HG03159 (cell line): ENCODE measurements at regions not wholly inside any gene's neighbourhood (a gene's known extent, or its start where the extent isn't known, plus 50 kb on each side); places are given as distances from the start of the nearest gene placed in this dataset.
"Not testable (repeated sequence)": the region's sequence is repeated elsewhere in the genome, so short reads cannot be mapped to it uniquely, and the experiment has no call there.

Source experiments
- ATAC-seq: cut with Tn5 transposase; IDR thresholded peaks from one replicate; pipeline ENCODE4 v1.9.1; 2021; ENCODE audit warnings: mild to moderate bottlenecking, moderate library complexity; ENCODE audit not compliant: unreplicated experiment

DNA sequence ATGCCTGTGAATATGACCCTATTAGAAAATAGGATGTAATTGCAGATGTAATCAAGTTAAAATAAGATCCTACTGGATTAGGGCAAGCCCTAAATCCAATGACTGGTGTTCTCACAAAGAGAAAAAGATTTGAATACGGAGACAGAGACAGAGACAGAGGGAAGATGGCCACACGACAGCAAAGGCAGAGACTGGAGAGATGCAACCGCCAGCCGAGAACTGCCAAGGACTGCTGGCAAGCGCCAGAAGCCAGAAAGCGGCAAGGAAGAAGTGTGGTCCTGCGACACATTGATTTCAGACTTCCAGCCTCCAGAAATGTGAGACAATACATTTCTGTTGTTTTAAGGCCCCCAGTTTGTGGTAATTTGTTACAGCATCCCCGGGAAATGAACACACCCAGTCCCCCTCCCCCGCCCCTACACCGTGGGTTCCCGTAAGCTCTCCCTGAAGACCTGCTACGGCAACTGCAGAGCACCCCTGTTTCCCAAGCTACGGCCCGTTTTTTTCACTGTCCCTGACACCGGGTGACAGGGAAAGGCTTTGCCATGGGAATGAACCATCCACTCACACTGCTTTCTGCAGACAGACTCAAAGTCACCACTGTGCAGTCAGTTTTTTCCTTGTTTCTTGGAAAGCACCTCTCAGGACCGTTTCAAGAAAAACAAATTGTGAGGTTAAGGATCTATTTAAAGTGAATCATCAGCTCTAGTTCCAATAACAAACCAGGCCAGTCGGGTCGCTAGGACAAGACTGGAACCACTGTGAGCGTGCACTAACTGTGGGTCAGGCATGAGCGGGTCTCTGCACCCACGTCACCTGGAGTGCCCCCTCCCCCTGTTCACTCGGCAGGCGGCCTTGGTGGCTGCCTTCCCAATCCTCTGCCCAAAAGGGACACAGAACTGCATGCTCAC, 199.2 kb upstream of the IRF2BP2 start:
- ATAC-seq, result not testable (repeated sequence)

DNA sequence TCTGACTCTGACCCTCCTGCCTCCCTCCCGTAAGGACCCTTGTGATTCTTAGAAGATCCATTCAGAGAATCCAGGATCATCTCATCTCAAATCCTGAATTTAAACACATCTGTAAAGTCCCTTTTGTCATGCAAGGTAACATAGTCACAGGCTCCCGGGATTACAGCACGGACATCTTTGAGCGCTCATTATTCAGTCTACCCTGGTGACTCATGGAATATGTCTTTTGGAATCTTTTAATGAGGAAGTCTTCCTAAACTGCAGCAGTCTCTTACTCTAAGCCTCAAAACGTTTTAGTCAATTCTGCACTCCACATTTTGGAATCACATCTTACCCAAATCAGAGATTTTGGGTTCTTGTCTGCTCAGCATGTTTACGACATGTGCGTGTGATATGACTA, 198.5 kb upstream of the IRF2BP2 start:
- not testable (repeated sequence) for ATAC-seq

DNA sequence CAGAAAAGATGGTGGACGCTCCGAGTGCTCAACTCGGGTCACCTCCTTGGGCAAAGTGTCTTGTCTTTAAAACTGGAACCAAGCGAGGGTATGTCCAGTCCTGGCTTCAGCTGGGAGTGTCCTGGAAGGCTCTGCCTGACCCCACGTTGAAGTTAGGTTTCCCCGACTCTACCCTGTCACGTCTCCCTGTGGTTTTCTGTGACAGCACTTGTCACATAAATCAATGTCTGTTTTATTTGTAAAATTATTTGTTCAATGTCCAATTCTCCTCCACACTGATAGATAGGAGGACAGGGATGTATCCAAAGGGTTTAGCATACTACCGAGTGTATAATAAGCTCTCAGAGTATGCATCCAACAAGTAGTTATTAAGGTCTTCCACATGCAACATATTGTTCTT, 197.7 kb upstream of the IRF2BP2 start:
- ATAC-seq, result not testable (repeated sequence)

DNA sequence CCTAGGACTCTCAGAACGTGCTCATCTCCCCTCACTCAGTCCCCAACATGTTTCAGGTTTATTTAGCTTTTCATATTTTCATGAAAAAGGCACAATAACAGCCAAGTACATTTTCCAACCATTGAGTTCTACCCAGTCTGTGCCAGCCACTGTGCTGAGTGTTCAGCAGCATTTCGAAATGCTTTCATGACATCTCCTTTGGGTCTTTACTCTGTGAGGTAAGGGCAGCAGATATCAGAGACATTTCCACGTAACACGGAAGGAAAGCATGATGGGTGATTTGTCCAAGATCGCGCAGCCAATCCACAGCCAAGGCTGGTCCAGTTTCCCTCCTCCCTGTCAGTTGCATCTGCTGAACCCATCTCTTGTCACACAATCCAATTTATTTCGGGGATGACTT, 192.6 kb upstream of the IRF2BP2 start:
- not testable (repeated sequence) for ATAC-seq

DNA sequence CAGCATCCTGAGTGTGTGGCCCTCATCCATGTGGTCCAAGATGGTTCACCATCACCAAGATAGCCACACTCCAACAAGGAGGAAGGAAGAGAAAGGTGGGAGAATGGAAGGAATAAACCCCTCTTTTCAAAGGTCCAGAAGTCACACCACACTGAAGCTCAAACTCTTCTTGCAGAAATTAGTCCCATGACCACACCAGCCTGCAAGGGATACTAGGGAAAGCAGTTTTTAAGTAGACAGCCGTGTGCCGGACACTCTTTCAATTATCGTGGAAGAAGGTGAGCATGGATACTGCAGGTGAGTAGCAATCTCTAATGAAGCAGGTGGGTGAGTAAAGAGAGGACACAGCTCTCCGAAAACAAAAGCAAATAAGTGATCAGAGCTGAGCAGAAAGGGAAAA, 191.7 kb upstream of the IRF2BP2 start:
- ATAC-seq, result not testable (repeated sequence)

DNA sequence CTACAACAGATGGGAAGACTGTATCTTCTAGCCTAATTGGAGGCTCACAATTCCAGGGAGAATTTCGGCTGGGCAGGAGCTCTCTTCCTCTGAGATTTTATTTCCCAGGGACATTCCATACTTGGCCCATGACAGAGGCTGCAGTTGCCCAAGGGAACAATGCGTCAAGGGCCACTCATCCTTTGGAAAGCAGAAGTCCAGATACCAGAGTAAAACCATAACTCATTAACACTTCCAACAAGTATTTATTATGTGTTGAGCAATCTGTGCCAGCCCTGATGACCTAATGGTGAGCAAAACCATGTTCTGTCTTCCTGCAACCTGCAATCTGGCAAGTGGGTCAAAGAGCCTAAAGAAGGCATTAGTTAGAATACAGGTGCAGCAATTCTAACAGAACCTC, 191.2 kb upstream of the IRF2BP2 start:
- ATAC-seq, result not testable (repeated sequence)

DNA sequence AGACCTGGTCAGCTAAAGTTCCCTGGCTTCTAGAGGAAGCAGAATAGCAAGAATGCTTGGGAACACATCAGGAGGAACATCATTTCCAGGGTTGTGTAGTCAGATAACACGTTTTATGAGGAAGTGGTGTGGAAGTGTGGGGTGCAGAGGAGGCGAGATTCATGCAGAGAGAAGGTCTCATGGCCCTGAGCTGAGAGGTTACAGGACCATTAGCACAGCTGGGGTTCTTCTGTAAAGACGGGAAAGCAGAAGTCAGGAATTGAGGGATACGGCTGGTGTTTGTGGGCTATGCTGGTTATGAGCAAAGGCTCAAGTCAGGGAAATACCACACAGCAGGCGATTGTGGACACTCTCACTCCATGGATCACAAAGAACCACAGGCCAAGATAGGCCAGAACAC, 190.6 kb upstream of the IRF2BP2 start:
- ATAC-seq, result not testable (repeated sequence)

DNA sequence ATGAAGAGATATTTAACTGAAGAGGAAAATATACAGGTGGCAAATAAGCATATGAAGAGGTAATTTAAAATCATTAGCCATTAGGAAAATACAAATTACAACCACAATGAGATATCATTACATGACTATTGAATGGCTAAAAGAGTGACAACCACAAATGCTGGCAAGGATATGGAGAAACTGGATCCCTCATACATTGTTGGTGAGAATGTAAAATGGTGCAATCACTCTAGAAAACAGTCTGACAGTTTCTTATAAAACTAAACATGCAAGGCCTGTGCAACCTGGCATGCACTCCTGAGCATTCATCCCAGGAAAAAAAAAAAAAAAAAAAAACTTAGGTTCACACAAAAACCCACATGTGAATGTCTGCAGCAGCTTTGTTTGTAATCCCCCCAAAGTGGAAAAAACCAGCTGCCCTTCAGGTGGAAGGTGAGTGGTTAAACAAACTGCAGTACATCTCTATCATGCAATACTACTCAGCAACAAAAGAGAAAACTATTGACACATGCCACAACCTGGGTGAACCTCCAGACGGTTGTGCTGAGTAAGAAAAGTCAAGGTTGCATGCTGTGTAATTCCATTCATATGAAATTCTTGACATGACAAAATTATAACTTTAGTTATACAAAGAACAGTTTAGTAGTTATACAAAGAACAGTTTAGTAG, 189.2 kb upstream of the IRF2BP2 start:
- not testable (repeated sequence) for ATAC-seq

DNA sequence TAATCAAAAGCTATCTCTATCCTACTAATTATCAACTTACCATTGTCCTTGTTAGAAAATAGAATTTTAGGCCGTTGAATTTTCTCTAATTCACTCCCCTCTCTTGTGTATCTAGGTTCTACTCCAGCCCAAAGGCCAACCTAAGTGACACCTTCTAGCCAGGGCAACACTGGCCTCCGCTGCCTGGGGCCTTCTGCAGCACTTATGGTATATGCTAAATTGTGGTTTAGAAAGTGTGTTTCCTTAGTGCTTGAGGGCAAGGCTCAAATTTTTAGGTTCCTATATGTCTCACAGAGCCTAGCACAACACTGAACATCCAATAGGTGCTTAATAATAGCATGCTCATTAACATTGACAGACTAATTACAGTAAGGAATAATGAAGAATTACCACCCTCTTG, 187.2 kb upstream of the IRF2BP2 start:
- ATAC-seq, result not testable (repeated sequence)

DNA sequence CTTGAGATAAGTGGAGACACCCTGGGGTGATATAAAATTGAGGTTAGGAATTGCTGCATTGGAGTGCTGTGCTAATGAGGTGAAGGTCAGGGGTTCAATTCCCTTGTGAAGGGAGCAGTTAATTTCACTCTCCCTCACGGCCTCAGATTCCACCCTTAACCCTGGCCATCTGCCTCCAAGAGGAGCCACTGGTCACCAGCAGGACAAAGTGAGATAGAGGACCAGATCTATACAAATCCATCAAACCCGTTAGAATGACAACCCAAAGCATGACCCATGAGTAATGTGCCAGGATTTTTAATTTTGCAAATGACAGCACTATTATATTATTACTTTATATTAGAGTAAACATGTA, 186.4 kb upstream of the IRF2BP2 start:
- ATAC-seq, result not testable (repeated sequence)

DNA sequence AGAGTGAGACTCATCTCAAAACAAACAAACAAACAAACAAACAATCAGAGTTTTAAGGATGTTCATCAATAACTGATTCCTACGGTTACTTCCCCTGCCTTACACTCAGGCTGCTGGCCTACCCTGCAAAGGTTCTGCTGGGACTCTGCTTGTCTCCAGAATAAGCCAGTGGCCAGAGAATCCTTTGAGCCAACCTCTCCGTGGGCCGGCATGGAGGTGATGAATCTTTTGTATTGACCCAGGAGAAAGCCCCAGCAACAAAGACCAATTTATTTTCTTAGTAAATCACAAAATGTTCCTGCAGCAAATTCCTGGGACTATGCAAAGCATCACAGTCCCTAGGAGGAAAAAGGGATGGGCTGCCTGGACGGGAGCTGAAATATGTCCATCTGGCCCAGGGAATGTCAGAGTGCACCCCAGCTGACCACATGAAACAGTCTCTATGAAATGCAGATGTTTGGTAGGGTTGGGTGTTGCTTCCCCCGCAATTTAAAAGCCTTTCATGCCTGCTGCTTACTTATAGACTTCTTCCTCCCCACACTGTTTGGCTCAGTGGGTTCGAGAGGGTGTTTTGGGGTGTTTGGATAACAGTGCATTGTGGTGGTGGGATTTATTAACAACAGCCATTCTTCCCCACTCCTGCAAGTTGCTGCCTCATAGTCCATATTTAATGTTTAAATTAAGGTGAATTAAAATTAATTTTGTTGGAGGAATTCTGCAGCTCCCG, 185.9 kb upstream of the IRF2BP2 start:
- ATAC-seq, result not testable (repeated sequence)

DNA sequence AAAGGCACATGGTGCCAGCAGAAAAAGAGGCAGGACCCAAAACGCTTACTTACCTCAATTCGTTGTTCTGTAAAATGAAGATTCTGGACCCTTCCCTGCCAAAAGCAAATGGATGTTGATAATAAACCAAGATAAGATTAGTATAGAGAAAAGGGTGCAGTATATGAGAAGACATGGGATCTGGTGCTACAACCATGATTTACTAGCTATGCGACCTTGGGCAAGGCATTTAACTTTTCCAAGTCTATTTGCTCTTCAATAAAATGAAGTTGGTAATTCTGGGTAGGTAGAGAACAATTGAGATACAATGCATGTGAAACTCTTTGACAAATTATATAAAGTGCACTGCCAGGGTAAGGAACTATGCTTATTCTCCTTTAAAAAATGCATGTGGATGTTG, 185.0 kb upstream of the IRF2BP2 start:
- not testable (repeated sequence) for ATAC-seq

DNA sequence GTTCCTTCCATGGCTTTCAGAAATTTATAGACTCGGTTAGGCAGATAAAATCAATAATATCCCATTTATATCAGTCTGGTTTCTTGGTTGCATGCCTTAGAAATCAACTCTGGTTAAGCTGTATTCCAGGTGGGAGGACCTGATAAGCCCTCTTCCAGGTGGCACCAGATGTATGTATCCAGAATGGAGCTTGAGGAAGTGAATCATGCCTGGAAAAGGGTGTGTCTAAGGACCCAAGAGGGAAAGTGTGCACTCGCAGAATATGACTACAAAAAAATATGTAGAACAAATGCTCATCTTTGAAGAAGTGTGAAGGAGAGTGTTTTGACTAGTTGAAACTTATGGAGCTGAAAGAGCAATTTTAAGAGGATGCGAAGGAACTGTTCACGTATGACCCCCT, 184.5 kb upstream of the IRF2BP2 start:
- ATAC-seq, result not testable (repeated sequence)

DNA sequence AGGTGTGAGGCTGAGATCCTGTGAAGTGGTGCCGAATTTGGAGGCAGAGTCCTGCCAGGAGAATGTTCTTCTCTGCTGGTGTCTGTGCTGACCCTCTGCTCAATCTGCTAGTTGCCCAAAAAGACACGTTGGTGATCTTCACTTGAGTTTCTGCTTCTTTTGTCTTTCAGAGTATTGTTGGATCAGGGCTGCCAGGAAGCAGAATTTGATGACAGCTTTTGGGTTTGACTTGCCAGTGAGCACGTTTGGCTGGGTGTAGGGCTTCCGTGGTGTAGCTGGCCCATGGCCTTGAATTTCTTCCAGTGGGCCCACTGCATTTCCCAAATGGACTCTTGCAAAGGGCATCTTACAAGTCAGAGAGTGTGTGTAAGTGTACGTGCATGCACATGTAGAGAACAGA, 183.9 kb upstream of the IRF2BP2 start:
- ATAC-seq, result not testable (repeated sequence)

DNA sequence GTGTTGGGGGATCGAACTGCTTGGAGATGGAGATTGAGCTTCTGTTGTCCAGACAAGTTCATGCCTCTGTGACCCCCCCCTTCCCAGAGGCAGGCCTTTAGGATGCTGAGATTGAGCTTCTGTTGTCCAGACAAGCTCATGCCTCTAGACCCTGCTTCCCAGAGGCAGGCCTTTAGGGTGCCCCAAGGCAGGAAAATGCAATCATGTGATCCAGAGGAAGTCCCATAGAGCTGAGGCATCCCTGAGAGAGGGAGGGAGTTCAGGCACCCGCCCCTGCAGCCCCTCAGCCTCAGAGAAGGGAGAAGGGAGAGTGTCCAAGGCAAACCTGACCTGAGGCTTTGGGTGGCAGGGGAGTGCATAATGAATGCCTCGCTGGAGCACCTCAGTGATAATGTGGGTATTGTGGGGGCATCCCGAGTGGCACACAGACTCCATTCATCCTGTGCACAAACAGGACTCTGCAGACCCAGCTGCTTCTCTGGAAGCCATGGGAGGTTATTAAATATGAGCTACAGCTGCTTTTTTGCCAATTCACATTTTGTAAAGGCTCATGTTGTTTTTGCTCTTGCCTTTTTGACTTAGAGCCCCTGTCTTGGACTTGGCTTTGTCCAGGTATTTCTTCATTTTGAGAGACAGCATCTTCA, 182.4 kb upstream of the IRF2BP2 start:
- ATAC-seq, result not testable (repeated sequence)

DNA sequence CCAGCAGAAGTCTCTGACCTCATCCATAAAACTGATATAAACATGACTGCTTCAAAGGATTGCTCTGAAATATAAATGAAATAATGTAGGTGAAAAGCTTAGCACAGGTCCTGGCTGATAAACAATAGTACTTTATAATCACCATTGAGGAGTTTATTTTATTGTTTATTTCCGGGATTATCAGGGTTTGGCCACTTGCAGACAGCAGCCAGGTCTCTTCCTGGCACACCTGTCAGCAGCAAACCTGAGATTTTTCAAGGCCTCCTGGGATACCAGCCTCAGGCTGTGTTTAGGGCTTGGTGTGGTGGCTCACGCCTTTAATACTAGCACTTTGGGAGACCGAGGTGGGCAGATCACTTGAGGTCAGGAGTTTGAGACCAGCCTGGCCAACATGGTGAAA, 181.6 kb upstream of the IRF2BP2 start:
- ATAC-seq, result not testable (repeated sequence)

DNA sequence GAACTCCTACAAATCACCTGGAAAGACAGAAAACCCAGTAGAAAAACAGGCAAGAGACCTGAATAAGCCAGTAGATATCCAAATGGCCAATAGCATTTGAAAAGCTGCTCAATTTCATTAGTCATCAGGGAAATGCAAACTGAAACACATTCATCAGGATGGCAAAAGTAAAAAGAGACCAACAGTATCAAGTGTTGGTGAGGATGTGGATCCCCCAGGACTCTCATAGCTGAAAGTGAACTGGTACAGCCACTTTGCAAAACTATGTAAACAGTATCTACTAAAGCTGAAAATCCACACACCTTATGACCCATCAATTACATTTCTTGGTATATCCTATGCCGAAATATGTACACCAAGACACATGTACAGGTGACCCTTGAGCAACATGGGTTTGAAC, 180.4 kb upstream of the IRF2BP2 start:
- ATAC-seq, result not testable (repeated sequence)

DNA sequence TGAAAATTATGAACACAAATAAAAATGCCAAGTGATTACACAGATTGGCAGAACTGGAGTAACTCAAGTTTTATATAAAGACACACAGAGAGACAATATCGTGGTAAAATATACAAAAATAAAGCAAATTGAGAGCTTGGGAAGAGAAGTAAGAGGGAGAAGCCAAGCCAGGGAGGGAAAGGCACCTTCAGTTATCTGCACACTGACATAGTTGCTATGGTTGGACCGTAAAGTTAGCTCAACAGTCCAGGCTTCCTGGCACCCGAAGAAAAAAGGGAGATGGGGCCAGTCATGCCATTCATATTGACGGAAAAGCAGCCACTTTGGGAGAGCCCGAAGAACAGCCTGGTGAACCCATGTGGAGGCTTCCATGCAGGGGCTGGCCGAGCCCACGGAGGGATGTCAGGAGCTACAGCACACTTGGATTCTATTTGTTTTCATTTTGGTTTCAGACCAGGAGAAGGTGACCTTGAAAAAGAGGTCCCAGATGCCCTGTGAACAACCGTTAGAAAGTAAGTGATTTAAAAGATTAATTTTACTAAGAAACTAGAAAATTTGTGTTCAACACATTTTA, 177.1 kb upstream of the IRF2BP2 start:
- ATAC-seq, result not testable (repeated sequence)

DNA sequence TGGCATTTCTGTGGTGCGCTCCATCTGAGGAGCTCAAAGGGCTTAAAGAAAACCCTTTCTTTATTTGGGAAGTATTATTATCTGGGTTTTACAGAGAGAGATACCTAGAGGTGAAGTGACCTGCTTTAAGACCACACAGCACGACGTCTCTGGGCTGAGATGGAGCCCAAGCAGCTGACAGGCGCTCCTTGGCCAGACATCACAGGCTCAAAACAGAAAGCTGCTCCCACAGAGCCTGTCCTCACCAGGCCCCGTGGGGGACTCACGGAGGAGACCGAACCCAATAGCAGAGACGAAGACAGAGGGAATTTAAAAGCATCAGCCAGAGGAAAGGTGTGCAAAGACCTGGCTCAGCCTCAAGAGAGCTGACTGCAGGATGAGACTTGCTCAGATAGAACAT, 175.9 kb upstream of the IRF2BP2 start:
- not testable (repeated sequence) for ATAC-seq

DNA sequence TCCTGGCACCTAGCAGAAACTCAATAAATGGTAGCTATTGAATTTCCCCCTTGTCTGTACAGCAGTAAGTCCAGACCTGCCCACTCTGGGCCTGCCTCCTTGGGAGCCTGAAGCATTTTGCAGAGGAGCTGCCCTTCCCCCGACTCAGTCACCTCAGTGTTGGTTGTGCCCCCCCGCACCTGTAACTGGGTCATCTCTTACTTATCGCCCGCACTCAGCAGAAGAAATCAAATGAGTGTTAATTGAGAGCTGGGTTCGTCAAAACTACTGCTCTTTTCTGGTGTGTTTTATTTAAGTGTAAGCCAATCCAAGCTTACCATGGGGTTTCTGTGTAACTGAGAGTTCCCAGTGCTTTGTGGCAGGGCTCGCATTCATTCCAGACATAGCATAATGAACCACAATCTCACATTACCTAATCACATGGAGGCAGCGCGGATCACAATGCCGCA, 175.5 kb upstream of the IRF2BP2 start:
- ATAC-seq, result not testable (repeated sequence)
